Right ventricle myocardium inferior (tissue), 1 donor: ENCODE measurements at regions not wholly inside any gene's neighbourhood (a gene's known extent, or its start where the extent isn't known, plus 50 kb on each side); places are given as distances from the start of the nearest gene placed in this dataset.

Source experiments
- ATAC-seq: fragments of 200-7000 bp; cut with Tn5 transposase; one replicate; pipeline ENCODE4 v1.9.1; 2020; ENCODE audit warnings: mild to moderate bottlenecking, moderate library complexity
- DNase-seq: peaks from one replicate; pipeline ENCODE4 v3.0.0; 2021; ENCODE audit errors: missing footprints
- intact Hi-C: fragments of 100-400 bp; cut with DNase I; formaldehyde crosslinking; loops from one replicate; pipeline ENCODE4 v1.11.0; 2022
- donor health status: DM: no; HTN: yes; CAD: no; lungs with severe emphysema.

DNA sequence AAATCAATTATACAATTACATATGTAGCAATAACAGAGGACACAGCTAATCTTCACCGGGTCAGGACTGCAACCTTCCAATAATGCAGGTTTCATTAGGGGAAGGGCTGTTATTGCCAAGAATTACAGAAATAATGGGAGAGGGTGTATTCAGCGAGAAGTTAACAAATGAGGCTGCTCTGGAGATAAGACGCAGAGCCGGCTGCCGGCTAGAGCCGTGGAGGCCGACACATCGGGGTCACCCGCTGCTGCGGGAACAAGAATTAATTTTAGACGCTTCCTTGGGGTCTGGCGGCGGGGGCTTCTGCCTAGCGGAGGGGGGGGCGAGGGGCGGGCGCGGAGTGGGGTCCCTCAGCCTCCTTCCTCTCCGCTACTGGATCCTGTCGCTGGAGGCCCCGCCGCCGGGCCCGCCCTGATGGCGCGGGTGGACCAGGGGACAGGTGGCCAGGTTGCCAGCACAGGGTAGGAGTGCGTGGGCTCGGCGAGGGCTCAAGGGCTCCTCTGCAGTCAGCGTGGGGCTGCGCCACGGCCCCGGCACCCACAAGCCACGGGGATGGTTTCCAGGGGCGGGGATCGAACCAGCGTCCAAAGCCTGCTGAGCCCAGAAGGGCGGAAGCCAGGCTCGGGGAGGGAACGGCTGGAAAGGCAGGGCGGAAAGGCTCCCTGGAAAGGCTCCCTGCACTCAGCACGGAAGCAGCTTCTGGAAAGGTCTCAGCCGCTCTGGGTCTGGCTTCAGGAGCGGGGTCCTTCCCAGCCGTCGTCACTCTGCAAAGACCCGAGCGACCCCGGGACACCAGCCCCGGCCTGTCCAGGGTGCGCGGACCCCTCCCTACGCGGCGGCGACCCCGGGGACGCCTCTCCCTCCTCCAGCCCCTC lies 113.8 kb upstream of the NKX1-1 start:
- ATAC-seq (no peak), DNase-seq (peak; percentile 47)
- intact Hi-C loops = no loop called here

DNA sequence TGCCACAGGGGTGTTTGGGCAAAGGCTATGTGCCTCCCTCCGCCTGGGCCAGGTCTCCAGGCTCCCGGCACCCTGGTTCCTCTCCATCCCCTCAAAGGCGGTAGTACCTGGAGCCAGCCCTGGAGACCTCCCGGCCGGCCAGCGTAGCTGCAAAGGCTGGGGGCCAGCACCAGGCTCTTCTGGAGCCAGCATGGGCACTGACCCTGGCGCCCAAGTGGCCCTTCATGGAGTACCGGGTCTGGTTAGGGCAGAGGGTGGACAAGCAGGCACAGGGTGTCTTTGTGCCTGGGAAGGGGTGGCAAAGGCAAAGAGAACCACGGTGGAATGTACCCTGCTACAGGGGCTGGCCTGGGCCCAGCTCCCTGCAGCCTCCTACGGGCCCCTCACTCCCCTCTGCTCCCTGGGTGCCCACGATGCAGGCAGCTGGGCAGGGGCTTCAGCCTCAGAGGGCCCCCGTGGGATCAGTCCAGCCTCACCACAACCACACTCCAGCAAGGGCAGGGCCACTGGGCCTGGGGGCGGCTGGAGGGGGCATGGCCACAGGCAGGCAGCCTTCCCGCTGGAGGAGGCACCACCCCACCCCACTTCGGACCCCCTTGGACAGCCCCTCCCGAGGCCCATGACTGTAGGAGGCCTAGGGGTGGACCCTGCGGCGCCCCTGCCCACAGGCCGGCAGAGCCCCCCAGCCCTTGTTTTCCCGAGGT lies 112.9 kb upstream of the NKX1-1 start:
- ATAC-seq (no peak), DNase-seq (no peak)
- intact Hi-C loops = no loop called here

DNA sequence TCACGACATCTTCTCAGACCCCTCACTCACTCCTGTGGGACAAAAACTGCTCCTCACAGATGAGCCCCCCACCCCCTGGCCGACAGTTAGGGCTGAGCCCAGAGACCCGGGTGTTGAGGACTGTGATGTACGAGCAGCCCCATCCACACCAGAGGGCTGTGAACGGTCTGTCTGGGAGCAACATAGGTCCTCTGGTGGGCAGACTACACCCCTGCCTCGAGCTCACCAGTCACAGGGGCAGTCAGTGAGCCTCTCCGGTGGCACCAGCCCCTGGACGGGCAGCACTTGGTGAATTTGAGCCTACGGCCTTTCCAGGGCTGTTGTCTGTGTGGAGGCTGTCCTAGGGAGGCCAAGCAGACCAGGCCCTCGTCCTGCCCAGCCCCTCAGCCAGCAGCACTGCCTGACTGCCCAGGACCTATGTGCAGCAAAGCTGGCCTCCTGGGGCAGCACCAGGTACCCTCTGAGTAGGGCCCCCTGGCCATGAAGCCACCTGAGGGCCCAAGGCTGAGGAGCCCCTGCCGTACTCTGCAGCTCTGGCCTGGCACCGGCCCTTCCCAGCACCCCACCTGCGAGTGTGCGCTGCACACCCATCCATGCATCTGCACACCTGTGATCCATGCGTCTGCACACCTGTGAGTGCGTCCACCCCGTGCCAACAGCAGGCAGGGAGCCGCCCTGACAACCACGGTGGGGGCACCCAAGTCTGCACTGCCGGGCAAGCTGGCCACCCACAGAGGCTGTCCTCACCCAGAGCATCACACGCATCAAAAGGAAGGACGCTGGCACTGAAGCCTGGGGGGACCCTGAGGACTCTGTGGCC lies 111.6 kb upstream of the NKX1-1 start:
- ATAC-seq (no peak), DNase-seq (peak; percentile 54)
- intact Hi-C loops = no loop called here

DNA sequence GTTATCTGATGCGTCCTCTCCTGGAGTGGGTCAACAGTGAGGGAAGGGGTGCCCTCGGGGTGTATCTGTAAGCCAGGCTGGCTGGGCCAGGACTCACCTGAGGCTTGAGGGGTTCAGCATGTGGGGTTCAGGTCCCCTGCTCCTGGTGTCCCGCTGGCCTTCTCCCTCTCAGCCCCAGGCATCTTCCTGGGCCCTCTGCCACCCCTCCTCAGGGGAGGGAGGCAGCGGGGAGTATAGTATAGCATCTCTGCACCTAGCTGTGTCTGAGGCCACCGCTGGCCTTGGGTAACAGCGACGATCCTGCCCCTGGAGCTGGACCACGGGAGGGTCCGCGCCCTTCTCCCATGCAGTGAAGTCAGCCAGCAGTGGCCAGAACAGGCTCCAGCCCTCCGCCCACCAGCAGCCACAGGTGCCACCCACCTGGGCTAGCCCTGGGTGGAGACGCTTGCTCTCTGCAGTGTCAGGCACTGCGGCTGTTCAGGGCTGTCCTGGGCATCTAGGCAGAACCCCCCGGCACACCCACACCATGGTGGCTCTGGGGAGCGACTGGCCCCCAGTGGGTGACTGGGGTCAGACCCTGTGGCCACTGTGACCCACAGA lies 110.7 kb upstream of the NKX1-1 start:
- DNase-seq (peak; percentile 27), ATAC-seq (no peak)
- intact Hi-C loops = no loop called here

DNA sequence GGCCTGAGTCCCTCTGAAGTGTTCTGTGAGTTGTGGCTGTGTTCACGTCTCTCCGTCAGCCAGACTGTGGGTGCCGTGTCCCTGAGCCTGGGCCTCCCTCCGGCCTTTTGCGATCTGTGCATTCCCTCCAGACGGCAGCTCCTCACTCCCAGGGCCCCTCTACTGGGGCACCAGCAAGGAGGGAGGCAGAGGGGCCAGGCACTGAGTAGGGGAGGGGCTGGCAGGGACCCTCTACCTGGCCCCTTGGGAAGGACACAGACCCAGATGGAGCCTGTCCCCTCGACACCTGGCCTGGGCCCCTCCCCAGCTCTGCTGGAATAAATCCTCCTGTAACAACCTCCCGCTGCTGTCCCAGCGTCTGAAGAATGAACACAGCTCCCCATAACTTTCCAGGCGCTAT lies 110.0 kb upstream of the NKX1-1 start:
- ATAC-seq = no peak
- intact Hi-C loops = no loop called here

DNA sequence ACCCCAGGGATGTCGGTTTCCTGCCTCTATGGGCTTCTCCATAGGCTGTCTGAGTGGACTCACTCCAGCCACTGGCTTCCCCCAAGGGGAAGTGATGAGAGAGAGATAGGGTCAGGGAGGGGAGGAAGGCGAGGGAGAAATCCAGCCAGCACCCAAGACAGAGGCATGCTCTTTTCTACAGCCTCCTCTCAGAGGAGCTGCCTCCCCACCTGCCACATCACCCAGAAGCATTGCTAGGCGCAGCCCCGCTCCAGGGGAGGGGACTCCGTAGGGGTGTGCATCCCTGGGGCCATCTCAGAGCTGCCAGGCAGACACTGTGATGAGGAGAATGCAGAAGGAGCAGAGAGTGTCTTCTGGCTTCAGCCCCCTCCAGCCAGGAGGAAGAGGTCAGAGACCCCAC lies 109.5 kb upstream of the NKX1-1 start:
- intact Hi-C loops = no loop called here
- DNase-seq (peak; percentile 22), ATAC-seq (no peak)

More for the DNA sequence above, 110.0 kb upstream of the NKX1-1 start:
- peak; percentile 23 for DNase-seq

DNA sequence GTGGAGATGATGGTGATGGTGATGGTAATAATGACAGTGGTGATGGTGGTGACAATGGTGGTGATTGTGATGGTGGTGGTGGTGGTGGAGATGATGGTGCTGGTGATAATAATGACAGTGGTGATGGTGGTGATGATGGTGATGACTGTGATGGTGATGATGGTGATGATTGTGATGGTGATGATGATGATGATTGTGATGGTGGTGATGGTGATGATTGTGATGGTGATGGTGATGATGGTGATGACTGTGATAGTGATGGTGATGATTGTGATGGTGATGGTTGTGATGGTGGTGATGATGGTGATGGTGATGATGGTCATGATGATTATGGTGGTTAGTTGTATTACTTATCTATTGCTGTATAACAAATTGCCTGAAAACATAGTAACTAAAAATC lies 108.9 kb upstream of the NKX1-1 start:
- DNase-seq = no peak
- no peak for ATAC-seq
- intact Hi-C loops = no loop called here

DNA sequence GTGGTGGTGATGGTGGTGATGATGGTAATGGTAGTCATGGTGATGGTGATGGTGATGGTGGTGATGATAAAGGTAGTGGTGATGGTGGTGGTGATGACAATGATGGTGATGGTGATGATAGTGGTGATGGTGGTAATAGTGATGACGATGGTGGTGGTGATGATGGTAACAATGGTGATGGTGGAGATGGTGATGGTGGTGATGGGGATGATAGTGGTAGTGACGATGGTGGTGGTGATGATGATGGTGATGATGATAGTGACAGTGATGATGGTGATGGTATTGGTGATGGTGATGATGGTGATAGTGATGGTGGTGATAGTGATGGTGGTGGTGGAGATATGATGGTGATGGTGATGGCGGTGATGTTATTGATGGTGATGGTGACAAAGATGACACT lies 108.4 kb upstream of the NKX1-1 start:
- ATAC-seq (no peak), DNase-seq (no peak)
- intact Hi-C loops = no loop called here

DNA sequence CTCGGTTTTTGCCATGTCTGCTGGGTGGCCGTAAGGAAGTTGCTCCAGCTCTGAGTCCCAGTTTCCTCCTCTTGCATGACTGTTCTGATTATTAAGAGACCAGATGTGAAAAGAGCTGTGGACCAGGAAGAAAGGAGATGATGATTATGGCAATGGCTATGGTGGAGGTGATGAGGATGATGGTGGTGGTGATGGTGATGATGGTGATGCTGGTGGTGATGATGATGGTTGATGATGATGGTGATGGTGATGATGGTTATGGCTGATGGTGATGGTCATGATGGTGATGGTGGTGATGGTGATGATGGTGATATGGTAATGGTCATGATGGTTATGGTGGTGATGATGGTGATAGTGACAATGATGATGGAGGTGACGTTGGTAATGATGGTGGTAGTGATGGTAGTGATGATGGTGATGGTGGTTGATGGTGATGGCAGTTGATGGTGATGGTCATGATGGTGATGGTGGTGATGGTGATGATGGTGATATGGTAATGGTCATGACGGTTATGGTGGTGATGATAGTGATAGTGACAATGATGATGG lies 107.8 kb upstream of the NKX1-1 start:
- ATAC-seq = no peak
- intact Hi-C loops = loop anchor here (2.0 kb wide), 1 partner anchor 155 kb away; no protein-coding TSS in a partner anchor

DNA sequence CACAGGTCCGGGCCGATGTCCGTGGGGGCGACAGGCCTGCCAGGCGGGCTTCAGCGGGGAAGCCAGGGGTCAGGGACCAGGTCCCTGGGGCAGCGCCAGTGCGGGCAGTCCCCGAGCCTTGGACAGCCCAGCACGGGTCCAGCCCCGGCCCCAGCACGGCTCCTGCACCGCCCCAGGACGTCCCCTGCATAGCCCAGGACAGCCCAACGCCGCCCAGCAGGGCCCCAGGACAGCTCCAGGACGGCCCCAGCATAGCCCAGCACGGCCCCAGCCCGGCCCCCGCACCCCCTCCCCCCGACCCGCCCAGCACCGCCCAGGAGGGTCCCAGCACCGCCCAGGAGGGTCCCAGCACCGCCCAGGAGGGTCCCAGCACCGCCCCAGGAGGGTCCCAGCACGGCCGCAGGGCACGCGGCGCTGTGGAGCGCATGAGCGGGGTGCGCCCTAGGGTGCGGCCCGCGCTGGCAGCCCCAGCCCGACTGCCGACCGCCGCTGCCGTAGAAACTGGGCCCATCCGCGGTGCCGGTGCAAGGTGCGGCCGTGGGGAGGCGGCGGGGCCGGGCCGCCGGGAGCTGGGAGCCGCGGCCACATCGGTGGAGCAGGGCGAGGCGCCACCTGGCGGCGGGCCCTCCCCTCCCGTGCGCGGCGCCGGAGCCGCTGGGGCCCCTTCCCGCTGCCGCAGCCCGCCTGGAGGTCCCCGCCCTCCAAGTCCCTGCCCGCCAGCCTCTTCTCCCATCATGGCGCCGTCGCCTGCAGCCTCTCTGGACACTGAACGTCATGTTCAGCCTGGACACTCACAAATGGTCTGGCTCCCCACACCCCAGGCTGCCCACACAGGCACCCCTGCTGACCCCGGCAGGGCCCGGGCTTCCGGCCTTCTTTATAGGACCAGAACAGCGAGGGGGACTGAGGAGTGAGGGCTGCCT lies 106.8 kb upstream of the NKX1-1 start:
- peak; percentile 52 for ATAC-seq
- DNase-seq = peak; percentile 64
- intact Hi-C loops = loop anchor here (2.0 kb wide), 1 partner anchor 154 kb away; no protein-coding TSS in a partner anchor

More for the DNA sequence above, 107.8 kb upstream of the NKX1-1 start:
- DNase-seq = no peak

DNA sequence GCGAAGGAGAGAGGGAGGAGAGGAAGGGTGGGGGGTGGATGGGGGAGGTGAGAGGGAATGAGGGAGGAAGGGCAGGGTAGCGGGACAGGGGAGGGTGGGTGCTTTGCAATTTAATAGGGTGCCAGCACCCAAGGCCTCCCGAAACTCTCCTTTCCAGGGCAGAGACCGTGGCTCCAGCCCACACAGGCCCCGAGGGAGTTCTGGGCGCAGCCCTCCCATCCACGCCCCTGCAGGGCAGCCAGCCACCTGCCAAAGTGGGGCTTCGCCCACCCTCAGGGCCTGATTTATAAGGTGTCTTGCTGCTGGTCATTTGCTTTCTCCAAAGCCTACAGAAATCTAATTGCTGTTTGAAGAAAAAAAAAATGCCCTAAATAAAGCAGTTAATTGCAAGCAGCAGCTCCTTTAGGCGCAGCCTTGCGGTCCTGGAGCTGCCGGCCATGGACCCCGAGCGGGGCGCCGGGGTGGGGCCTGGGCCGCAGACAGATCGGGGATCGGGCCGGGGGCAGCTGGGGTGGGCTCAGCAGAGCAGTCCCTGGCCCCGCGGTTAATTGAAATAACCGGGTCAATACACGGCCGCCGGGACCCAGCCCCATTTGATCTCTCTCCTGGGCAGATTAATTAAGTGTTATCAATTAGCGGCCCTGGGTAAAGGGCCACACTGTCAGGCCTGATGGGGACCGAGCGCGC lies 106.0 kb upstream of the NKX1-1 start:
- intact Hi-C loops = loop anchor here (2.0 kb wide), 1 partner anchor 153 kb away; no protein-coding TSS in a partner anchor

DNA sequence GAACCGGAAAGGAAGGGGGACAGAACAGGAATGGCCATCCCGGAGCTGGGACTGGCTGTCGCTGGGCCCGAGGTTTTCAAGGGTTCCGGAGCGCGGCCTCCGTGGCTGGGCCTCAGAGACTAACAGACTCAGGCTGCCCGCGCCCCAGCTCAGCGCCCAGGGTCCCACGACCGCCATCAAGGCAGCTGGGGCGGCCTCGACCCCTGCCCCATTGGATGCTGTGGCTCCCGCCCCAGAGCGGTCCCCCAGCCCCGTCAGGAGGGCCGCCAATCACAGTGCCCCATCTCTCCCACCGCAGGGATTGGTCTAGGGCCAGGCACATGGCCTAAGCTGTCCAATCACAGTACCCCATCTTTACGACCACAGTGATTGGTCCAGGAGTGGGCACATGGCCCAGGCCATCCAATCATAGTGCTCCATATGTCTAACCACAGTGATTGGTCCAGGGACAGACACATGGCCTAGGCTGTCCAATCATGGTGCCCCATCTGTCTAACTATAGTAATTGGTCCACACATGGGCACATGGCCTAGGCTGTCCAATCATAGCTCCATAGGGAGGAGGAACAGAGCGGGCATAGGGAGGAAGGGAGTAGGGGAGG lies 105.3 kb upstream of the NKX1-1 start:
- peak; percentile 74 for ATAC-seq
- intact Hi-C loops = loop anchor here (2.0 kb wide), 1 partner anchor 153 kb away; no protein-coding TSS in a partner anchor
- DNase-seq = peak; percentile 56

More for the DNA sequence above, 106.0 kb upstream of the NKX1-1 start:
- ATAC-seq = no peak
- peak; percentile 37 for DNase-seq

DNA sequence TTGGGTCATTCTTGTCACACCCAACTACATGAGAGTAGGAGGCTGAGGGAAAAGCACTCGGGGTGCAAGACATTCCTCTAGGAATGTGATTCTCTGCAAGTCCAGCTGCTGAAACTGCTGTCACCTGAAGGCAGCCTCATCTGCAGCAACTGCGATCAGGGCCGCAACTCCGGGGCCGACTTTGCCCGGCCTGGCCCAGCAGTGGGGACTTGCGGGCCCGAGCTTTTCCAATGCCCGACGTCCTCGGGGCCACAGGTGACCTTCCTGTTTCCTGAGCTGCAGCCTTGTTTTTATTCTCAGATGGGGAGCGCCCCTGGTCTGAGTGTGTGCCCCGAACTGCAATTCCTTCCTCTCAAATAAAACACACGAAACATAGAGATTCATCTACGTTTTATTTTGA lies 104.7 kb upstream of the NKX1-1 start:
- intact Hi-C loops = no loop called here
- DNase-seq (peak; percentile 14), ATAC-seq (no peak)

DNA sequence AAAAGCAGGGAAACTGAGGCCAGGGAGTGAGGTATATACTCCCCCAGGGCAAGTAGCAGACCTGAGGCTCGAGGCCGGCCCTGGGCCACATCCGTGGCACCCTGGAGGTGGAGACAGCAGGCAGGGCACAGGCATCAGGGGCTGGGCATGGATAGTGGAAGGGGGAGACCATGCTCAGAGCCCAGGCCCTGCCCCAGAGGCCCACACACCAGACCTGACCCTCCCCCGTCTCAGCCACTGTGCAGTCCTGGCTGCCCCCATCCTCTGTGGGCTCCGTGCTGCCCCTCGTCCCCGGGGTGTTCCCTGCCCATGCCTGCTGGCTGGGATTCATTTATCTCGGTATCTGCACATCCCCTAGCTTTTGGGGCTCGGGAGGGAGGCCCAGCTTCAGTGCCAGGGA lies 103.1 kb upstream of the NKX1-1 start:
- no peak for ATAC-seq
- peak; percentile 55 for DNase-seq
- intact Hi-C loops = no loop called here

DNA sequence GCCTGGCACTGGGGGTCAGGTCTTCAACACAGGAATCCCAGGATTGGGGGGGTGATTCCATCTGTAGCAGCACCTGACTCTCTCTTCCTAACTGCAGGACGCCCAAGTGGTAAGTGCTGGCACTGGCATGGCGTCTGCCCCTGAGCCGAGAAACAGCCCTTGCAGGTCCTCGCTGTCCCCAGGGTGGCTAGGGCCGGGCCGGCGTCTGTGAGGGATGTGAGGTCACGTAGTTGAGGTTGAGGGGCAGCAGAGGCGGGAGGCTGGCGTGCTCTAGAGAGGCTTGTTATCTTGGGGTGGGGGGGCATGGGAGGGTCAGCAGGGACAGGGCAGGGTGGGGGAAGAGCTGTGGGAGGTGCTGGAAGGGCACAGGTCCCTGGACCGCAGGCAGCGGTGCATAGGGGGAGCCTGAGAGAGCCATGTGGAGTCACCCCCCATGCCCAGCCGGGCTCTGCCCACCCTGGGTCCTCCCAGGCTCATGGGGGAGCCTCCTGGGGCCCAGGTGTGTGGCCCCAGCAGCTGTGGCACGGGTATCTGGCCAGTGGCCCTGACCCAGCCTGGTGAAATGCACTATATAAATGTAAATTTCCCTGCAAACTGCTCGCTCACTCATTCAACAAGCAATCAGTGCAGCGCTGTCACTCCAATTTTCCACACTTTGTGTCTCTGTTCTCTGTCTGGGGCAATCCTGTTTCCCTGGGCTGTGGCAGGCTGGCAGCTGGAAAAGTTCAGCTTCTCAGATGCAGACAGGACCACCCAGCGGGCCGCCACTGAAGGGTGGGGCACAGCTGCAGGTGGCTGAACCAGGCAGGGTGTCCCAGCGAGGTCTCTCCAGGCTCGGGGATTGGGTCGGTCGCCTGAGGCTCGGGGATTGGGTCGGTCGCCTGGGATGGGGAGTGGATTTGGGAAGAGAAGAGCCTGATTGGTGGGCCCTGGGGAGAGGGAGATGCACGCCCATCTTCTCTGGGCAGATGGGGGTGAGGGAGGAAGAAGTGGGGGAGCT lies 102.2 kb upstream of the NKX1-1 start:
- intact Hi-C loops = no loop called here
- no peak for ATAC-seq

More for the DNA sequence above, 102.2 kb upstream of the NKX1-1 start:
- DNase-seq = peak; percentile 27
